NCI-H1436 (cell line): ENCODE measurements at regions not wholly inside any gene's neighbourhood (a gene's known extent, or its start where the extent isn't known, plus 50 kb on each side); places are given as distances from the start of the nearest gene placed in this dataset.

Experiments
- DNase-seq: peaks from one replicate; lab custom pipeline; 2025; lab: John Stamatoyannopoulos, UW

GRCh38 chr2:118565301-118565700, 282.1 kb downstream of the EN1 start:
- no peak for DNase-seq

DNA sequence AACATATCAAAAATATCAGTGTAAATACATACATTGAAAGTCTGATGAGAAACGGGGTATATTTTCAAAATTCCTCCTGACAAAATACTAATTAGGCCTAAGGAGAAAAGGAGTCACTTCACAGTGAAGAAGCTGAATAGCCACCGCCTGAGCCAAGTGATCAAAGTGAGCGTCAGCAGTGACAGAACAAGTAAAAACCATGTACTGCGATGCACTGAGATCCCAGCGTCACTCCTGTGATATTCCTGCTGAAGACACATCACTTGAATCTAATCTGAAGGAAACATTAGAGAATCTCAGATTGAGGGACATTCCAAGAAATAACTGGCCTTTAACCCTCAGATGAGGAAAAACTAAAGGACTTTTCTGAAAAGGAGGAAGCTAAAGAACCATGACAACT, 285.3 kb downstream of the EN1 start:
- DNase-seq = no peak

- no peak for DNase-seq
These were observed 288.6 kb downstream of the EN1 start for GRCh38 chr2:118558846-118559245.

GRCh38 chr2:118557791-118558190, 289.7 kb downstream of the EN1 start:
- no peak for DNase-seq

DNA sequence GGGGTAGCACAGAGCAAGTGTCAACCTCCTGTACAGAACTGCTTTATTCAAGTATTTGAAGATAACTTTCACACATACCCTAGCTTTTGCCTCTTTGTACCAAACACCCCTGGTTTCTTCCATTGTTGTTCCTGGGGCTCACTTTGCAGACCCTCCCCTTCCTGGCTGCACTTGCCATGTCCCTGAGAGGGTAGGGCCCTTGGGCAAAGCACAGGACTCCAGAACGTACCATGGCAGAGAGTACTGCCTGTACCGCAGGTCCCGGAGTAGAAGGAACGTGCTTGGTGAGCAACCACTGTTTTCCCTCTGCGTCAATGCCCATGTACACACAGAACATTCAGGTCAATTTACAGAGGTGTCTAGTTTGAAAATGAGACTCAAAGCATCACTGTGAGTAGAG, 290.4 kb downstream of the EN1 start:
- DNase-seq = no peak

DNA sequence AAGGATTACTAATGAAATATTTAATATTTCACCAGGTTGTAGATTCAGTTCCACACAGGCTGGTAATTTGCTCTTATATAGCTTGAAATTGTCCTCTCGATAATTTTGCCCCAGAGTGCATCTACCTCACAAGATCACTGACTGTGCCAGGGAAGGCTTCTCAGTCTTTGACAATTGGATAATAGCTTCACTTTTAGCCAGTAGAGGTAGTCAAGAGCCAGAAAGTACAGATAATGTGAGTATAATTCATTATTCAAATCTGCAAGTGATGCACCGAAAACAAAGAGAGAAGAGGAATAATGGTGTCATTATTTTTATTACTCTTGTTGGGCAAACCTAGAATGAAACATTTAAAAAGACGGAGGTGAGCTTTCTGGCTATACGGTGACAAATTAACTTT, 292.8 kb downstream of the EN1 start:
- no peak for DNase-seq

- DNase-seq = no peak
These were observed 297.9 kb downstream of the EN1 start for GRCh38 chr2:118549503-118549902.

- no peak for DNase-seq
These were observed 298.5 kb downstream of the EN1 start for GRCh38 chr2:118548880-118549488.

- DNase-seq = no peak
These were observed 308.2 kb downstream of the EN1 start for GRCh38 chr2:118539290-118539689.

- no peak for DNase-seq
These were observed 311.1 kb downstream of the EN1 start for GRCh38 chr2:118536306-118536705.

DNA sequence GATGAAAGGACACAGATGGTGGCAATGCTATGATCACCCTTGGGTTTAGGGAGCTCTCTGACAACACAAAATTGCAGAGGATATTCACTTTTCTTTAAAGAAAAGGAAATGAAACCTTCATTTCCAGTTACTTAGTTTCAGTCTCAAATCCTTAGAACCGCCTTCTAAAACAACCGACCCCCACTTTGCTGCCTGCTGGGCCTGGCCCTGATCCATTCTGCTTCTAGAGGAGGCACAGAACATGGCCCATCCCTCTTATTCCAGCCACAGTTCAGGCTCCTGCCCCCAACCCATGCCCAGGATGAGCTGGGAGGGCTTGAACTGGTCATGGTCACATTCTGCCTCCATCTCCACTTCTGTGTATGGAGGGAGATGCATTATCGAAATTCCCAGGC, 311.6 kb downstream of the EN1 start:
- DNase-seq = no peak

- no peak for DNase-seq
These were observed 312.2 kb downstream of the EN1 start for GRCh38 chr2:118535171-118535817.

DNA sequence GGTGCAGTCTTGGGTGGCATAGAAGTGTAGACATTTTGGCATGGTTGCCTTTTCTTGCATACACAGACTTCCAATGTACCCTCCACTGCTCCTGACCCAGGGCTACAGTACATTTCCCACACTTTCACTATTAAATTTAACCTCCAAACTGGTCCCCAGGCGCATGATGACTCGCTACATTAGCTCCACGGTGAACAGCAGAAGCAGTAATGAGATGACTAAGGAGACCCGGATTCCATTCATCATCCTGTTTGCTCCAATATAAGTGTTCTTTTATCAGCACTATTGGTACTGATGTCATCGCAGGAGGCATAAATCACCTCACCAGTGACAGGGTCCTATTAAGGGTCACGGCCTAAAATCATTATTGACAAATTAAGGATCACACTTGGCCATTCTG, 316.5 kb downstream of the EN1 start:
- DNase-seq = no peak

DNA sequence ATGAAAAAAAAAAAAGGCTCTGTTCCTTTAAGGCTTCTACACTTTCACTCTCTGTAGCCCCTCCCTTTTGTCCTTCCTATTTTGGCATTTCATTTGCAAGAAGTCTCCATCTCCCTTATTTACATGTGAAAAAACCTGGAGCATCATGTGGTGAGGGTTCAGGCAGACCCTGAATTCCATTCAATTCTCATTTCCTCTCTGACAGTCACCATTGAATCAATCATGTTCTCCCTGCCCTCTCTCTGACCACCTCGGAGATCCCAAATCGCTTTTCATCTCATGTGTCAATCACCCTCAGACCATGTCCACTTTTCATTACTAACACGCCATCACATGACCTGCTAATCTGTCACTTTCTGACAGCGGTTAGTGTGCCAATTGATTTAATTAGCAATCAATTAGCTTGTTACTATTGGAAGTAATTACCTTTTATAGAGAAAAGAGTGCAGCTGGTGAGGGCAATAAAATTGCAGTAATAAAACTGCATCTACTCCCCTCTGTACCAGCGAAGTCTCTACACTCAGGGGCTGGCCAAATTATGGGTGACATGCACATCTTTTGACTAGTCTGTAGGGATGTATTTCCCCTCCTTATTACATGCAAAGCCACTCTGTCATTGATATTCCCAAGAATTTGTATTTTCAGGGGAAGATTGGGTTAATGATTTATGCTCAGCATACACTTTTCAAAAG, 317.4 kb downstream of the EN1 start:
- no peak for DNase-seq

DNA sequence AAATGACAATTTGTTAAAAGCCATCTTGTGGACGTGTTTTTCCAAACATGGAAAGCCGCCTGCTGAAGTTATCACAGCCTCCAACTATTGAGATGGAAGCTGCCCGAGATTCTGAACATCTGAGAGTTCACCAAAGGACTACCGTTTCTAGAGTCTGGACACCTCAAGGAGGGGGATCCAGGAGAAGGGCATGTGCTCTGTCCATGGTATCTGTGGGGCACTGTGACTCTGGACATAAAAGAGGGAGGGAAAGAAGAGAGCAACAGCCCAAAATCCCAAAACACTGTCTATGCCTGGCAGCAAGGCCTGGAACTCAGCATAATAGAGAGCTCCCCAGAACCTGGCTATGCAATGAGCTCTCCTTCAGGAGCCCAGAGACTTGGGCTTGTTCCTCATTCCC, 319.9 kb downstream of the EN1 start:
- DNase-seq = no peak

DNA sequence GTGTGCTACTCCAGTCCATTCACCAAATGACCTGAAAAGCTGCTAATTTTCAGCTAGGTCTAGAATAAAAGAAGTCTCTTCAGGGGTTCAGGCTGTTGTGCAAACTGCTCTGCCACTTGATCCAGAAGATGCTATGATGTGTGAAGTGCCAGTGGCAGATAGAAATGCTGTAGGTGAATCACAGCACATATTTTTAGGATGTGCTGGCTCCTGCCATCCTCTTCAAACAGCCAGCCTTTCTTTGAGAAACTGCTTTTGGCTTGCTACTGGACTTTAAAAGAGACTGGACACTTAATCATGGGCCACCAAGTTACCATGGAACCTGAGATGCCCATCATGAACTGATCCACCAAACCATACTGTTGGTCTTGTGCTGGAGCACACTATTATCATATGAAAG, 322.1 kb downstream of the EN1 start:
- no peak for DNase-seq

DNA sequence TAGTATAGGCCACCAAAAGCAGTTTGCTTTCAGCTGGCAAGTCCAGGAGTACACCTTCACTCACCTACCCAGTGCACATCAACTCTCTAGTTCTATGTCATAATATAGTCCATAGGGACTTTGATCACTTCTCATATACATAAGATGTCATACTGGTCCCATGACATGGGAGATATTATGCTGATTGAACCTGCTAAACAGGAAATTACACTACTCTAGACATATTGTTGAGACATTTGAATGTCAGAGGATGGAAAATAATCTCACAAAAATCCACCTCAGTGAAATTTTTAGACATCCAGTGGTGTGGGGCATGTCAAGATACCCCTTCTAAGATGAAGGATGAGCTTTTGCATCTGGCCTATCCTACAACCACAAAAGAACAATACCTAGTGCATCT, 322.5 kb downstream of the EN1 start:
- no peak for DNase-seq

DNA sequence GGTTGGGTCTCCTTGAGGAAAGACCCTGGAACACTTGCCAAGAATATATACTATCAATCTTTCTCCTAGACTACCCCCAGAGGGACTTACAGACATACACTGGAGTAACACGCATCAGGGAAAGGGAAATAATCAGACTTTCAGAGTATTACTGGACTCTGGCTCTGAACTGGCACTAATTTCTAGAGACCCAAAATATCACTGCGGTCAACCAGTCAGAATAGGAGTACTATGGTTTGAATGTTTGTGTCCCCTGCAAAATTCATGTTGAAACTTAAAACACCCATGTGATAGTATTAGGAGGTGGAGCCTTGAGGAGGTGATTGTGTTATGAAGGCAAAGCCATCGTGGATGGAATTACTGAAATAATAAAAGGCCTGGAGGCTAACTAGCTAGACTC, 323.7 kb downstream of the EN1 start:
- no peak for DNase-seq

DNA sequence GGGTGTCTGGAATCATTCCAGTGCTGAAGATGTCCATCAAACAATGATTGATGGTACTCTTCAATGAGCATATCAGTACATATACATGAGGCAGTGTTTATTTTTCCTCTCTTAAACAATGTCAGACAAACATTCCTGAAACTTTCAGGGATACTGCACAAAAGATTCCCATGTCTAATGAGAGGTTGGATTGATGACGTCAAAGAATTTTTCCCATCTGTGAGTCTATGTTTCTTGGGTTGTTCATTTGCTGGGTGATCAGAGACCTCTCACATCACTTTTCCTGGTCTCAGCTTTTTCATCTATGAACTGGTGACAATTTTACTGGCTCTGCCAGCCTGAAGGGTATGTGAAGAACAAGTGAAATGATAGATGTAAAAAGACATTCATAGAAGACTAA, 325.5 kb downstream of the EN1 start:
- DNase-seq = no peak

DNA sequence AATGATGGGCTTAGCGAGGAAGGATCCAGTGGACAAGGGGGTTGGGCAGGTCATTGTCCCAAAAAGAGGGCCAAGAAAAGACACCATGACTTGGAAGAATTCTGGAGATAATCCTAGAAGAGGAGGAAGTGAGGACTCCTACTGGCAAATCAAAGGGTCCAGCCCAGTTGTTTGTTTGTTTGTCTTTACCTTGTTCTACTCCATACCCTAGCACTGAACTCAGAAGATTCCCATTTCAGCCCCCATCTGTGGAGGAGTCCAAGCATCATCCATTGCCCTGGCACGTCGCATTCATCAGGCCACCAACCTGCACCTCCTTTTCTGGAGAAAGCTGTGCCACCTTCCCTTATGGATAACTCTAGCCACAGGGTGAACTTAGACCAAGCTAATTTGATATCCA, 326.2 kb downstream of the EN1 start:
- no peak for DNase-seq

GRCh38 chr2:118520246-118520645, 327.2 kb downstream of the EN1 start:
- no peak for DNase-seq

DNA sequence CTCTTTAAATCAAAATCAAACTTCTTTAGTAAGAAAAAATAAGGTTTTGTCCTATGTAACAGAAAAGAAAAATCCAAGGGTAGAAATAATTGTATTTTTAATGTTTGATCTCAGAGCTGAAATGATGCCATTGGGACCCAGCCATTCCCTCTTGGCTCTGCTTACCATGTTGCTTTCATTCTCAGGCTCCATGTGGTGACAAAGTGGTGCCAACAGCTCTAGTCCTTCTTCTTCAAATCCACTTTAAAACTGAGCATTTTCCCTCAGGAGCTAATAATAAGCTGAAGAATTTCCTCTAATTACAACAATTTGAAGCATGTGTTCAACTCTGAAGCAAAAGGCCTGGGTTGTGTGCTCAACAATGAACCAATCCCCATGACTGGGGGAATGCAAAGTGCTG, 327.9 kb downstream of the EN1 start:
- DNase-seq = no peak

DNA sequence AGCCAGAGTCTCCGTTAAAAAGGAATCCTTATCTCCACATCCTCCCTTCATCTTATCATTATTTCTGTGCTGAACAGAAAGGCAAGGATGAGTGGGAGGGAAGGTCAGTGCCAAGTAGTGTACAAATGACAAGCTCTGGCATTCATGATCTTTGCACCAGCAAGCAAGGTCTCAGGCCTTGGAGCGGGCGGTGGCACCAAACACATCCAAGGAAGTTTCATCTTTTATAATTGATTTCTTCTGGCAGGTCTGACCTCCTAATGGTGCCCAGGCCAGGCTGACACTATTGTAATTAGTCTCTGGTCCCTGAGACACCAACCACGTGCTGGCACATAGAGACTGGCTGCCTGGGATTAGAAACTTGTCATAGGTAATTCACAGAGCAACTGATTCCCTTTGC, 336.6 kb downstream of the EN1 start:
- no peak for DNase-seq
